ENCODE measurements at regions not wholly inside any gene's neighbourhood (a gene's known extent, or its start where the extent isn't known, plus 50 kb on each side); places are given as distances from the start of the nearest gene placed in this dataset.

DNA sequence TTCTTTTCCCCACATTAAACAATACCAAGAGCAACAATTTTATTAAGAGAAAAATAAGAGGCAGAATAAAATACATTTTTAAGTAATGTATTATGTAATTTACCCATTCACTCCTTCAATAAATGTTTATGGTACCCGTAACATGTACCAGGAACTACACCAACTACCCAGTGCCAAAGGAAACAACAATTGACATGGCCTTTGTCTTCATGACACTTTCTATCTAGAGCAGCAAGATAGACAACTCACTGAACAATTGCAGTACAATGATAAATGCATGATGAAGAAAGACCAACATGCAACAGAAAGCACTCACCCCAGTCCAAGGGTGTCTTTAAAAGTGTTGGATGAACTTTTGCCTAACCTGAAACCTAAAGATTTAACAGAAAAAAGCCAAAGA lies 493.8 kb downstream of the IGSF11 start:
- no peak overlapping the region for H3K4me3 ChIP-seq (ENCODE audit: low read length)
- TF ChIP-seq CTCF (IDR thresholded peaks at IDR 0.05): no peak
- intact Hi-C loops (cut with DNase I, micrococcal nuclease): no loop called here
- H3K36me3 ChIP-seq (ENCODE audit: insufficient read depth, low read length): no peaks in the 10 kb centered on the region
- Mint-ChIP-seq H3K4me1 (ENCODE audit: low read depth) (no peaks in the 10 kb centered on the region), H3K27ac (no peak overlapping the region), H3K36me3 (ENCODE audit: low read depth) (no peaks in the 10 kb centered on the region), H3K27me3 (no peaks in the 10 kb centered on the region), H3K9me3 (peaks cover 7% of the 10 kb centered on the region), H3K4me3 (no peak overlapping the region)
- H3K9me3 ChIP-seq (ENCODE audit: control insufficient read depth in 1 of 2, insufficient read depth in 1 of 2, low read length in 2 of 2): no peaks in the 10 kb centered on the region
- H3K27me3 ChIP-seq (ENCODE audit: control insufficient read depth in 1 of 2, insufficient read depth in 2 of 2, low read length in 2 of 2): no peaks in the 10 kb centered on the region
- POLR2A ChIA-PET: no interaction called here
- ATAC-seq (ENCODE audit: poor library complexity) (no peak), DNase-seq (no peak)
- H3K4me1 ChIP-seq (ENCODE audit: insufficient read depth, low read length): no peaks in the 10 kb centered on the region
- CTCF ChIA-PET: no interaction called here
- H3K27ac ChIP-seq (ENCODE audit: low read depth in 1 of 2, low read length in 2 of 2): no peak overlapping the region

DNA sequence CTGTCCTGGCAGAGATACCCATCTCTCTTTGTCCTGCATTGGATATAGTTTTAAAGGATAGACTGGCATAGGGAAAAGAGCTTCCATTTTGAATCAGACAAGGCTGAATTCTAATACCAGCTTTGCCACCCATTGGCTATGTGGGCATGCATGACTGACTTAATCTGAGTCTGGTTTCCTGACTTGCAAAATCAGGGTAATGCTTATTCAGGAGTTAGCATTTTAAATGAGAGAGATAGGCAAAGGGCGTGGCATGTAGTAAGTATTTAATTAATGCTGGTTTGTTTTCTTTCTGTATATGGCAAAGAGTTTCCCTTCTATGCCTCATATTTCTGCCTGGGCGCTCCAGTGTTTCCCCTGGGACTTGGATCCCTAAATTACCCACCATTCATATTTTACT lies 492.9 kb downstream of the IGSF11 start:
- Mint-ChIP-seq H3K27me3 (no peaks in the 10 kb centered on the region), H3K27ac (no peak overlapping the region), H3K9me3 (peaks cover 7% of the 10 kb centered on the region), H3K4me3 (no peak overlapping the region), H3K4me1 (ENCODE audit: low read depth) (no peaks in the 10 kb centered on the region), H3K36me3 (ENCODE audit: low read depth) (no peaks in the 10 kb centered on the region)
- ChIA-PET CTCF (no interaction called here), POLR2A (no interaction called here)
- ATAC-seq (ENCODE audit: poor library complexity) (no peak), DNase-seq (no peak)
- no peaks in the 10 kb centered on the region for H3K27me3 ChIP-seq (ENCODE audit: control insufficient read depth in 1 of 2, insufficient read depth in 2 of 2, low read length in 2 of 2)
- H3K36me3 ChIP-seq (ENCODE audit: insufficient read depth, low read length): no peaks in the 10 kb centered on the region
- TF ChIP-seq CTCF (IDR thresholded peaks at IDR 0.05): no peak
- no peak overlapping the region for H3K27ac ChIP-seq (ENCODE audit: low read depth in 1 of 2, low read length in 2 of 2)
- intact Hi-C loops (cut with DNase I, micrococcal nuclease): no loop called here
- H3K9me3 ChIP-seq (ENCODE audit: control insufficient read depth in 1 of 2, insufficient read depth in 1 of 2, low read length in 2 of 2): no peaks in the 10 kb centered on the region
- no peak overlapping the region for H3K4me3 ChIP-seq (ENCODE audit: low read length)
- no peaks in the 10 kb centered on the region for H3K4me1 ChIP-seq (ENCODE audit: insufficient read depth, low read length)

DNA sequence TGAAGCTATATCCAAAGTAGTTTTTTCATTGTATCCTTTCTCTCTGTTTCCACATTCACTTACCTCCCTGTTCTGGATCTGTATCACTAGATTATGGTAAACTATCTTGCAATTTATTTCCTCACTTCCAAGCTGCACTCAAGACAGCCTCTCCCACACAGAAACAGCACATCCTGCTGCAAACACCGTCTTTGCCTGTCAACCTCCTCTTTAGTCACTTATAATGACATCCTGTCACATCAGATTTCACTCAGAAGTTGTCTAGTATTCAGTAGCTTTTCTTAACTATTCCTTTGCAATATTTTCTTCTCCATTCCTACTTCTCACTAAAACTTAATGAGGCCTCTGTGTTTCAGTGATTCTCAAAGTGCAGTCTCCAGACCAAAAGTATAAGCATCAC lies 490.8 kb downstream of the IGSF11 start:
- peaks cover 3% of the 10 kb centered on the region for H3K9me3 Mint-ChIP-seq
- intact Hi-C loops (cut with DNase I, micrococcal nuclease): no loop called here
- no peaks in the 10 kb centered on the region for H3K27me3 ChIP-seq (ENCODE audit: control insufficient read depth in 1 of 2, insufficient read depth in 2 of 2, low read length in 2 of 2)
- ChIA-PET CTCF (no interaction called here), POLR2A (no interaction called here)
- no peak for ATAC-seq (ENCODE audit: poor library complexity)
- H3K4me3 ChIP-seq (ENCODE audit: low read length): no peak overlapping the region
- no peaks in the 10 kb centered on the region for H3K9me3 ChIP-seq (ENCODE audit: control insufficient read depth in 1 of 2, insufficient read depth in 1 of 2, low read length in 2 of 2)
- H3K4me1 Mint-ChIP-seq (ENCODE audit: low read depth): no peaks in the 10 kb centered on the region
- no peak overlapping the region for H3K27ac Mint-ChIP-seq
- H3K36me3 ChIP-seq (ENCODE audit: insufficient read depth, low read length): no peaks in the 10 kb centered on the region
- H3K36me3 Mint-ChIP-seq (ENCODE audit: low read depth): no peaks in the 10 kb centered on the region
- no peak for TF ChIP-seq CTCF (IDR thresholded peaks at IDR 0.05)
- H3K4me3 Mint-ChIP-seq: no peak overlapping the region
- no peak for DNase-seq
- no peaks in the 10 kb centered on the region for H3K27me3 Mint-ChIP-seq
- no peaks in the 10 kb centered on the region for H3K4me1 ChIP-seq (ENCODE audit: insufficient read depth, low read length)
- H3K27ac ChIP-seq (ENCODE audit: low read depth in 1 of 2, low read length in 2 of 2): no peak overlapping the region

Measured in CD4-positive, alpha-beta T cell (primary cell).